Esophagus squamous epithelium (tissue), 5 donors: ENCODE measurements at regions not wholly inside any gene's neighbourhood (a gene's known extent, or its start where the extent isn't known, plus 50 kb on each side); places are given as distances from the start of the nearest gene placed in this dataset.

Source experiments
- DNase-seq: peaks from one replicate; lab custom pipeline; 2025; lab: John Stamatoyannopoulos, UW
- H3K27ac ChIP-seq, 4 donors: fragments of 200-600 bp; sonication (generic); one replicate each; pipeline ENCODE4 v1.5.1; 2016 to 2019; ENCODE audit warnings: mild to moderate bottlenecking in 1 of 4
- H3K27me3 ChIP-seq, 4 donors: fragments of 200-600 bp; sonication (generic); 1 replicate in 3 of 4; 2 replicates in 1 of 4; pipeline versions ENCODE4 v1.5.1 to v1.6.0; 2017 to 2021; ENCODE audit warnings: antibody characterized with exemption in 1 of 4
- H3K36me3 ChIP-seq, 3 donors: fragments of 200-600 bp; sonication (generic); one replicate each; pipeline ENCODE4 v1.5.1; 2016 to 2019
- H3K4me1 ChIP-seq, 3 donors: fragments of 200-600 bp; sonication (generic); one replicate each; pipeline ENCODE4 v1.5.1; 2017 to 2019
- H3K4me3 ChIP-seq, 4 donors: fragments of 200-600 bp; sonication (generic); 1 replicate in 3 of 4; 2 replicates in 1 of 4; pipeline ENCODE4 v1.5.1; 2016 to 2019; ENCODE audit warnings: mild to moderate bottlenecking in 2 of 4, moderate library complexity in 1 of 4
- H3K9me3 ChIP-seq, 3 donors: fragments of 200-600 bp; sonication (generic); one replicate each; pipeline ENCODE4 v1.5.1; 2016 to 2019
- POLR2A ChIP-seq, 4 donors: fragments of 450-650 bp; IDR thresholded peaks; one replicate each; pipeline ENCODE4 v1.6.1; 2017; ENCODE audit warnings: antibody characterized with exemption in 4 of 4, mild to moderate bottlenecking in 4 of 4, moderate library complexity in 3 of 4
- WGBS, 2 donors: methylation state at CpG; one replicate each; pipeline ENCODE4 v1.1.5; 2018; 5-methylcytosine and 5-hydroxymethylcytosine counted together
- intact Hi-C: fragments of 100-400 bp; cut with DNase I; formaldehyde crosslinking; loops from one replicate; pipeline ENCODE4 v1.15.0; 2022
- TF ChIP-seq, protein P1 (sequence below), 6 experiments: fragments of 450-650 bp in 4 of 6; fragments of 200-600 bp in 2 of 6; sonication (generic) in 2 of 6; IDR thresholded peaks; one replicate each; pipeline ENCODE4 v1.5.1; 2016 to 2019; ENCODE audit warnings: antibody characterized with exemption in 6 of 6, mild to moderate bottlenecking in 4 of 6, moderate library complexity in 4 of 6
- donor health status: DM: yes; HTN: yes; CAD: no.

DNA sequence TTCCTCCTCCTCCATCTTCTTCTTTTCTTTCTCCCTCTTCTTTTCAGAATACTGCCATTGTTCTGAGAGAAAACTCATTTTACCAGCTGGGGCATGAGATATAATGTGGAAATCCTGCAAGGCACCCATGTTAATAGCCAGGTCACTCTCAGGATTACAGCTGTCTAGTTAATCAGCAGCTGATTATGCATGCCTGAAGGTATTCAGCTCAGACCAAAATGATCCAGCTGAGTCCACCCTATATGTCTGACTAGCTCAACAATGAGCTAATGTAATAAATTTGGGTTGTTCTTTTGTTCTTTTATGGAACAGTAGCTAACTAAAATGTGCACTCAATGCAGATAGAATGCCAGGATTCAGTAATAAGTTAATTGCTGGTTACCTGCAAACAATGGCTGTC lies 441.4 kb downstream of the KDM5D start:
- TF ChIP-seq, protein P1, sequence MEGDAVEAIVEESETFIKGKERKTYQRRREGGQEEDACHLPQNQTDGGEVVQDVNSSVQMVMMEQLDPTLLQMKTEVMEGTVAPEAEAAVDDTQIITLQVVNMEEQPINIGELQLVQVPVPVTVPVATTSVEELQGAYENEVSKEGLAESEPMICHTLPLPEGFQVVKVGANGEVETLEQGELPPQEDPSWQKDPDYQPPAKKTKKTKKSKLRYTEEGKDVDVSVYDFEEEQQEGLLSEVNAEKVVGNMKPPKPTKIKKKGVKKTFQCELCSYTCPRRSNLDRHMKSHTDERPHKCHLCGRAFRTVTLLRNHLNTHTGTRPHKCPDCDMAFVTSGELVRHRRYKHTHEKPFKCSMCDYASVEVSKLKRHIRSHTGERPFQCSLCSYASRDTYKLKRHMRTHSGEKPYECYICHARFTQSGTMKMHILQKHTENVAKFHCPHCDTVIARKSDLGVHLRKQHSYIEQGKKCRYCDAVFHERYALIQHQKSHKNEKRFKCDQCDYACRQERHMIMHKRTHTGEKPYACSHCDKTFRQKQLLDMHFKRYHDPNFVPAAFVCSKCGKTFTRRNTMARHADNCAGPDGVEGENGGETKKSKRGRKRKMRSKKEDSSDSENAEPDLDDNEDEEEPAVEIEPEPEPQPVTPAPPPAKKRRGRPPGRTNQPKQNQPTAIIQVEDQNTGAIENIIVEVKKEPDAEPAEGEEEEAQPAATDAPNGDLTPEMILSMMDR (IDR thresholded peaks at IDR 0.05), result no peak
- no peak for TF ChIP-seq POLR2A (IDR thresholded peaks at IDR 0.05)
- no peaks in the 10 kb centered on the region for H3K36me3 ChIP-seq
- DNase-seq, result no peak
- no peak overlapping the region for H3K27ac ChIP-seq
- H3K4me1 ChIP-seq, result no peaks in the 10 kb centered on the region
- peaks cover 0 to 2% (median 0%) of the 10 kb centered on the region in 3 donors for H3K9me3 ChIP-seq
- intact Hi-C loops, result no loop called here
- H3K27me3 ChIP-seq, result no peaks in the 10 kb centered on the region
- no peak overlapping the region for H3K4me3 ChIP-seq

DNA sequence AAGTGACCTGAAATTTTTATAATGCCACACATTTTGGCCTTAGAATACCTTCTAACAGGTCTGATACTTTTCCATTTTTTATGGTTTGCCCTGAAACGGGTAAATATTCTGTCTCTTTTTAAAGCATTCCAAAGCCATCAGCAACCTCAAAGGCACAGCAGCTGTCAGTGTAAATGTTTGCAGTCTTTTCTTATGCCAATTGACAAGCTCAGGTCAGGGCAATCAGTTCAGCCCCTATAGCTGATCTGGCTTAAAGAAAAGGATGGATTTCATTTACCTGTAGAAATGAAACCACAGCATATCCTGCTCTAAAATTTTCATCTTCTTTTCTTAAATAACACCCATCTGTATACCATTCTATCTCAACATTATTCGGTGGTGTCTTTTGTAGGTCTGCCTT lies 453.6 kb downstream of the KDM5D start:
- Histone ChIP-seq H3K4me1 (no peaks in the 10 kb centered on the region), H3K4me3 (no peak overlapping the region), H3K27ac (no peak overlapping the region), H3K9me3 (no peaks in the 10 kb centered on the region), H3K36me3 (no peaks in the 10 kb centered on the region), H3K27me3 (no peaks in the 10 kb centered on the region)
- TF ChIP-seq POLR2A (IDR thresholded peaks at IDR 0.05), result no peak
- TF ChIP-seq, protein P1 (IDR thresholded peaks at IDR 0.05), result no peak
- no peak for DNase-seq
- WGBS, 2 donors, result 45% methylated on average over 2 of the region's 2 CpGs; no CpG with 5 or more reads in 1 of the 2 donors
- intact Hi-C loops, result no loop called here

DNA sequence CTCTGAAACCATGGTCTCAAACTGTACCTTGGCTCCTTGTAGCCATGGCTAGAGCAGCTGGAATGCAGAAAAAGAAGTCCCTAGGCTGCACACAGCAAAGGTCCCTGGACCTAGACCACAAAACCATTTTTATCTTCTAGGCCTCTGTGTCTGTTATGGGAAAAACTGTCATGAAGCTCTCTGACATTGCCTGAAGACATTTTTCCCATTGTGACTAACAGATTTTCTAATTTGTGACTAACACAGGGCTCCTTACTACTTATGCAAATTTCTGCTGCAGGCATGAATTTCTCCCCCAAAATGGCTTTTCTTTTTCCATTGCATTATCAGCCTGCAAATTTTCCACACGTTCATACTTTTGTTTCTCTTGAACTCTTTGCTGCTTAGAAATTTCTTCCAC lies 470.4 kb downstream of the KDM5D start:
- intact Hi-C loops, result no loop called here
- no peak for DNase-seq
- 60% methylated on average over 1 of the region's 1 CpG; no CpG with 5 or more reads in 1 of the 2 donors for WGBS, 2 donors
- Histone ChIP-seq H3K9me3 (no peaks in the 10 kb centered on the region), H3K4me1 (no peaks in the 10 kb centered on the region), H3K4me3 (no peak overlapping the region), H3K27ac (no peak overlapping the region), H3K27me3 (no peaks in the 10 kb centered on the region), H3K36me3 (no peaks in the 10 kb centered on the region)
- TF ChIP-seq, protein P1 (IDR thresholded peaks at IDR 0.05), result no peak
- TF ChIP-seq POLR2A (IDR thresholded peaks at IDR 0.05), result no peak

DNA sequence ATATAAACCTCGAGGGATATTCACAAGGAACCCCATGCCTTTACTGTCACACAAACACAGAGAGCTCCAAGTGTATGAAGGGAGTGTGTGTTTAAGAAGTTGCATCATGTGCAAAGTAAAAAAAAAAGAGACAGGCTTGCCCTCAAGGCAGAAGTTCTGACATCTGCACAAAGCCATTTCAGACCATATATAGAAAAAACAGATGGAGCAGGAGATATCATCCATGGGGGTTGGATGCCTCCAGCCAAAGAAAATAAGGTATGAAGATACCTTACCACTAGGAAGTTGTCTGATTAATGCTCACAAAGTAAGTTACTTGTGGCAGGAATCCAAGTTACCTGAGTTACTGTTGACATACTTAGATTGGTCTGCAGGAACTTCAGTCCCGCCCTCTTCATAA lies 476.2 kb downstream of the KDM5D start:
- H3K36me3 ChIP-seq, result no peaks in the 10 kb centered on the region
- no peaks in the 10 kb centered on the region for H3K9me3 ChIP-seq
- TF ChIP-seq, protein P1 (IDR thresholded peaks at IDR 0.05), result no peak
- no peak for TF ChIP-seq POLR2A (IDR thresholded peaks at IDR 0.05)
- no peaks in the 10 kb centered on the region for H3K4me1 ChIP-seq
- no peaks in the 10 kb centered on the region for H3K27me3 ChIP-seq
- intact Hi-C loops, result no loop called here
- 12% methylated on average over 2 of the region's 2 CpGs; no CpG with 5 or more reads in 1 of the 2 donors for WGBS, 2 donors
- H3K27ac ChIP-seq, result no peak overlapping the region
- DNase-seq, result no peak
- H3K4me3 ChIP-seq, result no peak overlapping the region

DNA sequence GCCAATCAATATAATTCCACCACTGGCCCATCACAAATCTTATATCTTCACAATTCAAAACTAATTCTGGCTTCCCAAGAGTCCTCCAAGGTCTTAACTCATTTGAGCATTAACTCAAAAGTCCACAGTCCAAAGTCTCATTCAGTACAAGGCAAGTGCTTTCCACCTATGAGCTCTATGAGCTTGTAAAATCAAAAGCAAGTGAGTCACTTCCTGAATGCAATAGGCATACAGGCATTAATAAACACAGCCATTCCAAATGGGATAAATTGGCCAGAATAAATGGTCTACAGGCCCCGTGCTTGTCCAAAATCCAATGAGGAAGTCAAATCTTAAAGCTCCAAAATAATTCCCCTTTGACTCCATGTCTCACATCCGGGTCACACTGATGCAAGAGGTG lies 479.1 kb downstream of the KDM5D start:
- H3K9me3 ChIP-seq, result no peaks in the 10 kb centered on the region
- no peak overlapping the region for H3K27ac ChIP-seq
- H3K4me3 ChIP-seq, result no peak overlapping the region
- no peaks in the 10 kb centered on the region for H3K4me1 ChIP-seq
- H3K36me3 ChIP-seq, result no peaks in the 10 kb centered on the region
- intact Hi-C loops, result no loop called here
- WGBS, 2 donors, result 60% methylated on average over 1 of the region's 2 CpGs; no CpG with 5 or more reads in 1 of the 2 donors
- TF ChIP-seq, protein P1 (IDR thresholded peaks at IDR 0.05), result no peak
- TF ChIP-seq POLR2A (IDR thresholded peaks at IDR 0.05), result no peak
- no peak for DNase-seq
- no peaks in the 10 kb centered on the region for H3K27me3 ChIP-seq
